Prostate gland (tissue), 2 donors: ENCODE measurements at regions not wholly inside any gene's neighbourhood (a gene's known extent, or its start where the extent isn't known, plus 50 kb on each side); places are given as distances from the start of the nearest gene placed in this dataset.
A peak's percentile ranks its signal among the peaks of the same experiment; 100 is the strongest.

Experiments
- DNase-seq: peaks from one replicate; pipeline ENCODE4 v3.0.0-alpha.2; 2019; ENCODE audit warnings: low spot score
- H3K27ac ChIP-seq, 2 donors: fragments of 200-600 bp; sonication (generic); 2 replicates each; pipeline ENCODE4 v1.5.1; 2017 to 2019
- H3K27me3 ChIP-seq: fragments of 200-600 bp; sonication (generic); replicated peaks from 2 replicates; pipeline ENCODE4 v1.5.1; 2019; ENCODE audit not compliant: insufficient read depth
- H3K36me3 ChIP-seq, 2 donors: fragments of 200-600 bp; sonication (generic); 1 replicate in 1 of 2; 2 replicates in 1 of 2; pipeline versions ENCODE4 v1.5.1 to v1.8.1; 2017 to 2019
- H3K4me1 ChIP-seq: fragments of 200-600 bp; sonication (generic); replicated peaks from 2 replicates; pipeline ENCODE4 v1.5.1; 2019
- H3K4me3 ChIP-seq, 2 donors: fragments of 200-600 bp; sonication (generic); 2 replicates each; pipeline ENCODE4 v1.5.1; 2017 to 2019
- H3K9me3 ChIP-seq: fragments of 200-600 bp; sonication (generic); 2 replicates; pipeline ENCODE4 v1.5.1; 2017
- CTCF ChIP-seq, 4 experiments: fragments of 200-600 bp in 2 of 4; fragments of 450-650 bp in 2 of 4; sonication (generic) in 2 of 4; IDR thresholded peaks; 1 replicate in 3 of 4; 2 replicates in 1 of 4; pipeline ENCODE4 v1.5.1; 2016 to 2019; ENCODE audit warnings: antibody characterized with exemption in 4 of 4, mild to moderate bottlenecking in 2 of 4, moderate library complexity in 2 of 4
- POLR2A ChIP-seq: fragments of 450-650 bp; IDR thresholded peaks from one replicate; pipeline ENCODE4 v1.6.1; 2016; ENCODE audit warnings: antibody characterized with exemption, mild to moderate bottlenecking
- POLR2AphosphoS5 ChIP-seq: sonication (generic); formaldehyde crosslinking; IDR thresholded peaks from one replicate; pipeline ENCODE4 v1.6.1; 2017; ENCODE audit warnings: antibody characterized with exemption
- WGBS: methylation state at CpG from one replicate; pipeline ENCODE4 v1.1.5; 2018; 5-methylcytosine and 5-hydroxymethylcytosine counted together
- intact Hi-C: fragments of 100-400 bp; cut with DNase I; formaldehyde crosslinking; loops from one replicate; pipeline ENCODE4 v1.14.2; 2022

GRCh38 chr14:87626266-87626665 lies 366.7 kb downstream of the GALC start:
- no peak for TF ChIP-seq POLR2AphosphoS5
- no peak for TF ChIP-seq CTCF (IDR thresholded peaks at IDR 0.05)
- TF ChIP-seq POLR2A, result no peak
- no peak overlapping the region for H3K4me3 ChIP-seq
- no peaks in the 10 kb centered on the region for H3K9me3 ChIP-seq
- H3K27me3 ChIP-seq, result no peaks in the 10 kb centered on the region
- no peaks in the 10 kb centered on the region for H3K4me1 ChIP-seq
- no peaks in the 10 kb centered on the region for H3K36me3 ChIP-seq
- H3K27ac ChIP-seq, result no peak overlapping the region
- intact Hi-C loops, result no loop called here
- no peak for DNase-seq

GRCh38 chr14:87623616-87624015 lies 369.4 kb downstream of the GALC start:
- DNase-seq, result no peak
- intact Hi-C loops, result no loop called here
- Histone ChIP-seq H3K9me3 (no peaks in the 10 kb centered on the region), H3K27me3 (no peaks in the 10 kb centered on the region), H3K36me3 (no peaks in the 10 kb centered on the region), H3K4me1 (no peaks in the 10 kb centered on the region), H3K4me3 (no peak overlapping the region), H3K27ac (no peak overlapping the region)
- TF ChIP-seq CTCF (IDR thresholded peaks at IDR 0.05) (no peak), POLR2A (no peak), POLR2AphosphoS5 (no peak)
- WGBS, result 83% methylated on average over 1 of the region's 1 CpG

GRCh38 chr14:87617079-87617478 lies 375.9 kb downstream of the GALC start:
- DNase-seq, result no peak
- H3K9me3 ChIP-seq, result no peaks in the 10 kb centered on the region
- no peak overlapping the region for H3K4me3 ChIP-seq
- intact Hi-C loops, result no loop called here
- H3K27me3 ChIP-seq, result no peaks in the 10 kb centered on the region
- no peak for TF ChIP-seq CTCF (IDR thresholded peaks at IDR 0.05)
- TF ChIP-seq POLR2AphosphoS5, result no peak
- no peak for TF ChIP-seq POLR2A
- H3K4me1 ChIP-seq, result no peaks in the 10 kb centered on the region
- 26% methylated on average over 4 of the region's 4 CpGs for WGBS
- H3K36me3 ChIP-seq, result no peaks in the 10 kb centered on the region
- no peak overlapping the region for H3K27ac ChIP-seq

GRCh38 chr14:87615822-87616679 lies 376.9 kb downstream of the GALC start:
- Histone ChIP-seq H3K27ac (no peak overlapping the region), H3K4me1 (no peaks in the 10 kb centered on the region), H3K27me3 (no peaks in the 10 kb centered on the region), H3K9me3 (no peaks in the 10 kb centered on the region), H3K36me3 (no peaks in the 10 kb centered on the region), H3K4me3 (no peak overlapping the region)
- TF ChIP-seq POLR2AphosphoS5 (no peak), CTCF (IDR thresholded peaks at IDR 0.05) (peak in 3 of 4 experiments; percentile 44 to 65 (median 58)), POLR2A (no peak)
- DNase-seq, result peak; percentile 8
- intact Hi-C loops, result no loop called here
- 47% methylated on average over 12 of the region's 12 CpGs for WGBS

GRCh38 chr14:87615047-87615446 lies 377.9 kb downstream of the GALC start:
- Histone ChIP-seq H3K4me3 (no peak overlapping the region), H3K4me1 (no peaks in the 10 kb centered on the region), H3K27ac (no peak overlapping the region), H3K27me3 (no peaks in the 10 kb centered on the region), H3K9me3 (no peaks in the 10 kb centered on the region), H3K36me3 (no peaks in the 10 kb centered on the region)
- no peak for DNase-seq
- intact Hi-C loops, result no loop called here
- WGBS, result 66% methylated on average over 3 of the region's 3 CpGs
- TF ChIP-seq CTCF (IDR thresholded peaks at IDR 0.05) (no peak), POLR2A (no peak), POLR2AphosphoS5 (no peak)
